ENCODE measurements at regions not wholly inside any gene's neighbourhood (a gene's known extent, or its start where the extent isn't known, plus 50 kb on each side); places are given as distances from the start of the nearest gene placed in this dataset.

GRCh38 chr2:111694700-111695101 lies 189.3 kb downstream of the ANAPC1 start:
- no peak overlapping the region for H3K27ac ChIP-seq
- no peaks in the 10 kb centered on the region for H3K36me3 ChIP-seq
- H3K9me3 ChIP-seq, result no peaks in the 10 kb centered on the region
- peaks cover 23% of the 10 kb centered on the region for H3K4me1 ChIP-seq
- no peak for TF ChIP-seq CTCF (IDR thresholded peaks at IDR 0.05)
- no peak overlapping the region for H3K4me3 ChIP-seq
- intact Hi-C loops (cut with DNase I), result no loop called here
- DNase-seq (no peak), ATAC-seq (no peak)
- no peaks in the 10 kb centered on the region for H3K27me3 ChIP-seq

GRCh38 chr2:111695441-111696007 lies 188.5 kb downstream of the ANAPC1 start:
- Histone ChIP-seq H3K27ac (no peak overlapping the region), H3K9me3 (no peaks in the 10 kb centered on the region), H3K27me3 (no peaks in the 10 kb centered on the region), H3K36me3 (no peaks in the 10 kb centered on the region), H3K4me3 (no peak overlapping the region), H3K4me1 (peaks cover 23% of the 10 kb centered on the region)
- TF ChIP-seq CTCF (IDR thresholded peaks at IDR 0.05), result no peak
- DNase-seq (no peak), ATAC-seq (no peak)
- intact Hi-C loops (cut with DNase I), result no loop called here

- Histone ChIP-seq H3K27ac (no peak overlapping the region), H3K4me3 (no peak overlapping the region), H3K4me1 (peaks cover 23% of the 10 kb centered on the region), H3K36me3 (no peaks in the 10 kb centered on the region), H3K9me3 (no peaks in the 10 kb centered on the region), H3K27me3 (no peaks in the 10 kb centered on the region)
- DNase-seq (no peak), ATAC-seq (no peak)
- intact Hi-C loops (cut with DNase I), result no loop called here
- TF ChIP-seq CTCF (IDR thresholded peaks at IDR 0.05), result no peak
Measured at GRCh38 chr2:111696226-111696625, 187.8 kb downstream of the ANAPC1 start.

GRCh38 chr2:111697560-111697959 lies 186.4 kb downstream of the ANAPC1 start:
- H3K4me1 ChIP-seq, result peaks cover 26% of the 10 kb centered on the region
- no peaks in the 10 kb centered on the region for H3K27me3 ChIP-seq
- no peak overlapping the region for H3K27ac ChIP-seq
- no peaks in the 10 kb centered on the region for H3K36me3 ChIP-seq
- no peak overlapping the region for H3K4me3 ChIP-seq
- no peak for TF ChIP-seq CTCF (IDR thresholded peaks at IDR 0.05)
- no peak for DNase-seq
- H3K9me3 ChIP-seq, result no peaks in the 10 kb centered on the region
- intact Hi-C loops (cut with DNase I), result no loop called here
- ATAC-seq, result no peak

GRCh38 chr2:111698089-111698488 lies 185.9 kb downstream of the ANAPC1 start:
- ATAC-seq (no peak), DNase-seq (no peak)
- no peak overlapping the region for H3K4me3 ChIP-seq
- no peak overlapping the region for H3K27ac ChIP-seq
- no peak for TF ChIP-seq CTCF (IDR thresholded peaks at IDR 0.05)
- H3K27me3 ChIP-seq, result no peaks in the 10 kb centered on the region
- peaks cover 27% of the 10 kb centered on the region for H3K4me1 ChIP-seq
- H3K9me3 ChIP-seq, result no peaks in the 10 kb centered on the region
- no peaks in the 10 kb centered on the region for H3K36me3 ChIP-seq
- intact Hi-C loops (cut with DNase I), result no loop called here

Measured in upper lobe of right lung (tissue), 1 donor.